HG02973 (cell line): ENCODE measurements at regions not wholly inside any gene's neighbourhood (a gene's known extent, or its start where the extent isn't known, plus 50 kb on each side); places are given as distances from the start of the nearest gene placed in this dataset.
"Not testable (repeated sequence)": the region's sequence is repeated elsewhere in the genome, so short reads cannot be mapped to it uniquely, and the experiment has no call there.

Source experiments
- ATAC-seq: cut with Tn5 transposase; IDR thresholded peaks from one replicate; pipeline ENCODE4 v1.9.1; 2021; ENCODE audit warnings: moderate library complexity; ENCODE audit not compliant: unreplicated experiment

GRCh38 chr12:38384816-38385378 lies 68.3 kb downstream of the ALG10B start:
- ATAC-seq = no peak

GRCh38 chr12:38385486-38385885 lies 68.9 kb downstream of the ALG10B start:
- no peak for ATAC-seq

DNA sequence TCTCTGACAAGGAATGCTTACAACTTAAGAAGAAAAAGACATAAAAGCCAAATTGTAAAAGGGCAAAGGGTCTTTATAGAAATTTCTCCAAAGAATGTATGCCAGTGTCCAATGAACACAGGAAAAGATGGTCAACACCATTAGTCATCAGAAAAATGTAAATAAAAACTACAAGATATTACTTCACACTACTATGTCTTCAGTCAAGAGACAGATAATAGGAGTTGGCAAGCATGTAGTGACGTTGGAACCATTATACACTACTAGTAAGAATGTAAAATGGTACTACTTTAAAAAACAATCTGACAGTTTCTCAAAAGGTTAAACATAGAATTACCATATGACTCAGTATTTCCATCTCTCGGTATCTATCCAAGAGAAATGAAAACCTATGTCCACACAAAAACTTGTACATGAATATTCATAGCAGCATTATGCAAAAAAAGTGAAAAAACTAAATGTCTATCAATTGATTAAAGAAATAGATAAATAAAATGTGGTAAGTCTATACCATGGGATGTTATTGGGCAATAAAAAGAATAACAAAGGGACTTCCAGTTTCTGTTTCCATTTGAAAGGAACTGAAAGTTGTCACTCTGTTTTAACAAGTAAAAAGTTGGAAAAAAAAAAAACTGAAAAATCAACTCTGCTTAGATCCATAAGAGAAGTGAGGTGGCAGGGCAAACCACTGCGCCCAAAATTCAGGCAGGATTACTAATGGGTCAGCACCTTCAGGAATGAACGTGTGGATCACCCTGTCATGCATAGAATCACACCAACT lies 69.8 kb downstream of the ALG10B start:
- peak; percentile 74 for ATAC-seq

DNA sequence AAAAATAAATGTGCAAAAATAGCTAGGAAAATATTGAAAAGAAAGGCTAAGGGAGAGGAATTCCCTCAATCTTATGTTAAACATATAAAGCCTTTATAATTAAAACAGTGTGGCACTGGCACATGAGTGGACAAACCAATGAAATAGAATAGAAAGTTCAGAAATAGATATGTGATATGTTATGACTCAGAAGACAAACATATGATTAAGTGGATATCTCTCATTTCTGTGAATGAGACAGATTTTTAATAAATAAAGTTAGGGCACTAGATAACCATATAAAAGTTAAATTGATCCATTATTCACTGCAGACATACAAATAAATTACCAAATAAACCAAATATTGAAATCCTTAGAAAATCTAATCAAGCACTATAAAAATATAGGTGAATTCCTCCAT lies 73.0 kb downstream of the ALG10B start:
- ATAC-seq = no peak

DNA sequence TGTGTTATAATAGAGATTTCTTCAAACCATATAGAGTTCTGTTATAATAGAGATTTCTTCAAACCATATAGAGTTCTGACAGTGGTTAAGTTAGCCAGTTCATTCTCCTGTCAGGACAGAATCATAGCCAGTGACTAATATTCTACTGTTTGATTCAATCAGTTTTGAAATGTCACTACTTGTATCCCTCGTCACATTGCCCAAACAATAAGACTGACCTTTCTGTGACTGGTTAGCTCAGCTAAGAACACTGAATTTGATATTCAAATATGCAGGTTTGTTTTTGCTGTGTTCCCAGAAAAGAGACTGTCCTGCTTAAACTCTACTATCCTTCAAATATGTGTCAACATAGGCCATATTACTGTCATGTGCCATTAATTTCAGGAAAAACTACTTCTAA lies 74.4 kb downstream of the ALG10B start:
- ATAC-seq = no peak

GRCh38 chr12:38392554-38393144 lies 76.1 kb downstream of the ALG10B start:
- ATAC-seq = no peak

GRCh38 chr12:38399711-38400206 lies 83.2 kb downstream of the ALG10B start:
- ATAC-seq = no peak

DNA sequence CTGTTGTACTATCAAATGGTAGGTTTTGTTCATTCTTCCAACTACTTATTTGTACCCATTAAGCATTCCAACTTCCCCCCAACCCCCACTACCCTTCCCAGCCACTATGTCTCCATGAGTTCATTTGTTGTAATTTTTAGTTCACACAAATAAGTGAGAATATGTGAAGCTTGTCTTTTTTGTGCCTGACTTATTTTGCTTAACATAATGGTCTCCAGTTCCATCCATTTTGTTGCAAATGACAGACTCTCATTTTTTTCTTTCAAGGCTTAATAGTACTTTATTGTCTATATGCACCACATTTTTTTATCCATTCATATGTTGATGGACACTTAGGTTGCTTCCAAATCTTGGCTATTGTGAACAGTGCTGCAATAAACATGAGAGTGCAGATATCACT lies 86.2 kb downstream of the ALG10B start:
- no peak for ATAC-seq

DNA sequence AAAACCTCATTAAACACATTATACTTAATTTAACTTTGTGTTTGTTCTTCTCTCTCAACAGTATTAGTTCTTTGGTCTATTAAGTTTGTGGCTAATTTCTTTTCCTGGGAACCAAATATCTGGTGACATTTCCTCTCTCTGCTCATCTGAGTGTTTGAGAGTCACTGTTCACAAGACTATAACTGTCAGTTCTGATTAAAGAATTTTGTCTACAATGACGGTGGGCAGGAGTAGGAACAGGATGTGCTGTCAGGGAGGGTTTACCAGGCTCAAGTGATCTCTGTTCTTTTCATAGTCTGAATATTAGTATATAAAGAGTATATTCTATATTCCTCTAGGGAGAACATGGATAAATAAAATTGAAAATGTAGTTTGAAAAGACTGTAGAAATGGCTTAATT lies 92.9 kb downstream of the ALG10B start:
- ATAC-seq = no peak

DNA sequence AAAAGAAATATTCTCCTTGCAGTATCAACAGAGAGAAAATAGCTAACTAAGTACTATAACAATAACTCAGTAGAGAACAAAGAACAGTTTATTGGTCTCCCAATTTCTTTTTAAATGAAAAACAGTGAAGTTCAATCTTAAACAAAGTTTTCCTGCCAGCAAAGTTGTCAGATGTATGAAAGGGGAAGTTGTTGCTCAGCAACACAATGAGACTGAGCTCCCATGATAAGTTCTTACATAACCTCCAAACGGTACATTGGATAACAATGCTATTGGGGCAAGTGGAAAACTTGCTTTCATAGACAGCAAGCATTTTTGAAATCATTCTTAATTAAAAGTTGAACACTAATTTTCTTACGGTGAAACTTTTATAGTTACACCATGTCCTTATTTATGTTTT lies 94.9 kb downstream of the ALG10B start:
- ATAC-seq = no peak

DNA sequence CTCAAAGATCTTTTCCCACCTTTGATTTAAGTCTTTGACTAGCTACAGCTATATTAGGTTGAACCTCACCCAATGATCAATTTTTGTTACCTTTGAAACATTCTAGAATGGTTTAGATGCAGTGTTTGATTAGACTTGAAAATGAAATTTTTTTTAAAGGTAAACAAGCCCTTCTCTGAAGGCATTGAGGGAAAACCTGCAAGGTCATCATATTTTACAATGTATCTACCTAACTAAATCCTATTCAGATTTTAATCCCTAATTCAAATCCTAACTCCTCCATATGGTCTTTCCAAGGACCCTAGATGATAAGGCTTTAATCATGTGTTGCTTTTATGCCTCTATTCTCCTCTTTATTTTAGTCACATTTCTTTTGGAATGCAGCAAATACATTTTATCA lies 95.4 kb downstream of the ALG10B start:
- no peak for ATAC-seq

DNA sequence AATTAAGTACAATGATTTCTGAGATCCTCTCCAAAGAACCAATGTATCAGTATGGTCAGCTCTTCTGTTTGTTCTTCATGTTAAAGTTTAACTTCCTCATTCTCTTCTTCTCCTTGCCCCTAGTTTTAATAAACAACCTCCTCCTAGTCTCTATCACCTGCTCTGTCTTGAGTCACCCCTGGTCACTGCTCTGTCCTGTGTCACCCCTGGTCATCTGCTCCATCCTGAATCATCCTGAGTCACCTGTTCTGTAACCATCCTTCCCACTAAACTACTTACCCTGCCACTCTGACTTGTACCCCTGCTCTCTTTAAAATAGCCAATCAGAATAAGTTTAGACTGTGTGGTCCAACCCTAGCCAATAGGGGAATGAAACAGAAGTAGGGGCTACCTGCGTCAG lies 100.5 kb downstream of the ALG10B start:
- ATAC-seq = no peak

DNA sequence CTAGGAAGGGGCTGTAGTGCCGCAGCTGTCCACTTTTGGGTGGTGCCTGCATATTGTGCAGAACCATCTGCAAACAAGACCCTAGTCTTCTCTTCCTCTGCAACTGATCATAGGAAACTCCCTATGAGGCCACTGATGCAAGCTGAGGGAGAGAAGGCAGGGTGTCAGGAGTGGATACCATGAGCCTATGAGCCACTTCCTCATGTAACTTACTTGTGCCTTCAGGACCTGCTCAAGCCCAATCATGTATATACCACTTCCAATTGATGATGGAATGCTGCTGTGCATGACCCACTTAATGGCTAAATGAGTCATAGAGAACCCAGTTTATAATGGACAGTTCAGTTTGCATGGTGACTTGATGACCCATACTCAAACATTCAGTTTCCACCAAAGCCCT lies 107.9 kb downstream of the ALG10B start:
- ATAC-seq = no peak

DNA sequence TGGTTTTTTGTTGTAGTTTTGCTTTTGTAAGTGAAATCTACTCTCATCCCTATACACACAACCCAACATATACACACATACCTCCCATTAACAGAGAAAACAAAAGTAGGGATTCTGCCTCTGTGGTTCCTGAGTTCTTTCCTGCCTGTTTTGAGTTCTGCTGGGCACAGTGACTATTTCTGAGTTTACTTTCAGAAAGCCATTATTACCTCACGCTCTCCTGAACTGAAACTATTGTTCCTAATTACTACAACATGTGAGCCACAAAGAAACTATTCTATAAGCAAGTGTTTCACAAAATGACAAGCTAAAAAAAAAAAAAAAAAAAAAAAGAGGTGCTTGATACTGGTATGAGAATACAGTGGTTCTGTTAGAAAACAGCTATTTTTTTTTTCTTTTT lies 110.9 kb downstream of the ALG10B start:
- no peak for ATAC-seq

- ATAC-seq = no peak
Observed at GRCh38 chr12:38431921-38432320, 115.3 kb downstream of the ALG10B start.

DNA sequence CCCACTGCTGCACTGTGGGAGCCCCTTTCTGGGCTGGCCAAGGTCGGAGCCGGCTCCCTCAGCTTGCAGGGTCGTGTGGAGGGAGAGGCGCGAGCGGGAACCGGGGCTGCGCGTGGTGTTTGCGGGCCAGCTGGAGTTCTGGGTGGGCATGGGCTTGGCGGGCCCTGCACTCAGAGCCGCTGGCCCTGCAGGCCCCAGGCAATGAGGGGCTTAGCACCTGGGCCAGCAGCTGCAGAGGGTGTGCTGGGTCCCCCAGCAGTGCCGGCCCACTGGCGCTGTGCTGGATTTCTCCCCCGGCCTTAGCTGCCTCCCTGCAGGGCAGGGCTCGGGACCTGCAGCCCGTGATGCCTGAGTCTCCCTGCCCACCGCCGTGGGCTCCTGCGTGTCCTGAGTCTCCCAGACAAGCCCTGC lies 125.3 kb downstream of the ALG10B start:
- ATAC-seq = not testable (repeated sequence)

DNA sequence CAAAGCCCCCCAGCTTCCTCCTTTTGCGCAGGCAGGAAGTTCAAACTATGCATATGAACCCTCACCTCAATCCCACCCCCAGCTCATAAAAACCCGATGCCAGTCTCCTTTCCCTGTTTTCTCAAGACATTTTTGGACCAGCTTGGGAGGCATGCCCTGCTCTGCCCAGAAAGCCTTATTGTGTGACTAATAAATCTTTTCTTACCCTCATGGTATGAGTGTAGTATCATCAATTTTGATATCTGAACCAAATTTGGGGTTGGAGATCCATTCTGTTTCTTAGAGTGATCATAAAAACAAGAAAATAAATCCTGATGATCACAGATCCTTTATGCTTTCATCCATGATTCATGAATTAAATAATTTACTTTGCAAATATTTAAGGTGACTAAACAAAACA lies 128.5 kb downstream of the ALG10B start:
- ATAC-seq = no peak

GRCh38 chr12:38448991-38449390 lies 132.4 kb downstream of the ALG10B start:
- no peak for ATAC-seq

GRCh38 chr12:38456537-38457120 lies 140.1 kb downstream of the ALG10B start:
- no peak for ATAC-seq

DNA sequence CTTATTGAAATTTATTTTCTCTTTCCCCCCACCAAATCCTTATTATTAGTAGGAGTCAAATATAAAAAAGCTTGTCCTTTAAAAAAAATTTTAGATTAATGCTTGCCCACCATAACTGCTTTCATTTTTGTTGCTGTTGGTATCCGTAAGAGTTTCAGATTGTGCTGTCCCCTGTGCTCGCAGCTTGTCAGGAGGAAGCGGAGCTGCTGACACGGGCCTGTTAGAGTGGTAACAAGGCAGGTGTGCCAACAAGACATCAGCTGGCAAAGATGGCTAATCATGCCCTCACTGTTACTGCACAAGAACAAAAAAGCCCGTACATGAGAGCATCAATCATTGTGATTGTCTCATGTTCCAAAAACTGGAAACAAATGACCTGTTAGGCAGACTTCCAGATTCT lies 148.4 kb downstream of the ALG10B start:
- no peak for ATAC-seq

DNA sequence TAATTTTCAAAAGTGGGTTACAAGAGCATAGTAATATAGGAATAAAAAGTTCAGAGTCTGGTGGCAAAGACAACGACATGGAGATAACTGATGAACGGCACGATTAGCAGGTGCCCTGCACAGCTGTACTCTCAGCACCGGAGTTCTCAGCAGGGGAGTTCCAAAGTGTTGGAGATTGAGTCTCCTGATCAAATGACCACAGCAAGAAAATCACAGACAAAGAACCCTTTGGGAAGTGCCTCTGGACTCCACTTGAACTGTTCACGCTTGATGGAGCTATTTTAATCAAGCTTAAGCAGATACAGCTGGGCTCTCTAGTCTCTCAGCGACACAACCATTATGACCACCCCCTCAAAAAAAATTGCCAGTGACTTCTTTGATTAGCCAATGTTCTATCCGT lies 153.1 kb downstream of the ALG10B start:
- ATAC-seq = no peak
